ENCODE measurements at regions not wholly inside any gene's neighbourhood (a gene's known extent, or its start where the extent isn't known, plus 50 kb on each side); places are given as distances from the start of the nearest gene placed in this dataset.

DNA sequence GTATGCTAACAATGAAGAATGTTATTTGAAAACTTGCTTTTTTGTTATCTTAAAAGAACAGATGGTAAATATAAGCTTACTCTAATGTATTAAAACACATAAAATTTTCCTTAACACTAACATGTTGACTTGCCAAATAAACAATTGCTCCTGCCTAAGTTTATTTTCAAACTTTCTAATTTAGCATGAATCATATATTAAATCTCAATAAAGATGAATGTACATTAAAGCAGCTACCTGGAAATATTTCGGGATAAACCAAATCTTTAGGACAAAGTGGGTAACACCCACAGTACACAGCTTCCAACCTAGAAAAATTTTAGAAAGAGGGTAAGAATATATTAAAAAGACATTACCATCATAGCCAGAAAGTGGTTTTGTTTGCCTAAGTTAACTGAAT lies 567.4 kb downstream of the ZEB2 start:
- TF ChIP-seq CTCF (IDR thresholded peaks at IDR 0.05) (no peak), POLR2A (IDR thresholded peaks at IDR 0.05) (no peak)

Measured in Peyer's patch (tissue), 4 donors.